Activated naive CD8-positive, alpha-beta T cell treated with anti-CD3 and anti-CD28 coated beads for 36 hours (primary cell): ENCODE measurements at regions not wholly inside any gene's neighbourhood (a gene's known extent, or its start where the extent isn't known, plus 50 kb on each side); places are given as distances from the start of the nearest gene placed in this dataset.

ENCODE experiments used
- DNase-seq: peaks from one replicate; pipeline ENCODE4 v3.0.0; 2021
- H3K27ac Mint-ChIP-seq: one replicate; pipeline ENCODE4 v1.8.0; 2022; ENCODE audit warnings: mild to moderate bottlenecking, moderate library complexity, mixed read lengths
- H3K27me3 Mint-ChIP-seq: one replicate; pipeline ENCODE4 v1.8.0; 2022; ENCODE audit warnings: mild to moderate bottlenecking, mixed read lengths
- H3K36me3 Mint-ChIP-seq: one replicate; pipeline ENCODE4 v1.8.0; 2021; ENCODE audit warnings: mild to moderate bottlenecking, mixed read lengths
- H3K4me1 Mint-ChIP-seq: one replicate; pipeline ENCODE4 v1.8.0; 2021; ENCODE audit warnings: mixed read lengths
- H3K4me3 Mint-ChIP-seq: one replicate; pipeline ENCODE4 v1.8.0; 2022; ENCODE audit warnings: mild to moderate bottlenecking, moderate library complexity, mixed read lengths
- H3K9me3 Mint-ChIP-seq: one replicate; pipeline ENCODE4 v1.8.0; 2022; ENCODE audit warnings: mixed read lengths

- no peak overlapping the region for H3K4me3 Mint-ChIP-seq
- H3K4me1 Mint-ChIP-seq: no peaks in the 10 kb centered on the region
- peaks cover 1% of the 10 kb centered on the region for H3K9me3 Mint-ChIP-seq
- H3K36me3 Mint-ChIP-seq: no peaks in the 10 kb centered on the region
- no peak for DNase-seq
- no peaks in the 10 kb centered on the region for H3K27me3 Mint-ChIP-seq
- H3K27ac Mint-ChIP-seq: no peak overlapping the region
Measured at GRCh38 chr4:110916505-110916904, 293.6 kb upstream of the PITX2 start.

- no peaks in the 10 kb centered on the region for H3K27me3 Mint-ChIP-seq
- peaks cover 1% of the 10 kb centered on the region for H3K9me3 Mint-ChIP-seq
- DNase-seq: no peak
- no peak overlapping the region for H3K27ac Mint-ChIP-seq
- H3K4me3 Mint-ChIP-seq: no peak overlapping the region
- no peaks in the 10 kb centered on the region for H3K36me3 Mint-ChIP-seq
- H3K4me1 Mint-ChIP-seq: no peaks in the 10 kb centered on the region
Measured at GRCh38 chr4:110917835-110918234, 295.0 kb upstream of the PITX2 start.

DNA sequence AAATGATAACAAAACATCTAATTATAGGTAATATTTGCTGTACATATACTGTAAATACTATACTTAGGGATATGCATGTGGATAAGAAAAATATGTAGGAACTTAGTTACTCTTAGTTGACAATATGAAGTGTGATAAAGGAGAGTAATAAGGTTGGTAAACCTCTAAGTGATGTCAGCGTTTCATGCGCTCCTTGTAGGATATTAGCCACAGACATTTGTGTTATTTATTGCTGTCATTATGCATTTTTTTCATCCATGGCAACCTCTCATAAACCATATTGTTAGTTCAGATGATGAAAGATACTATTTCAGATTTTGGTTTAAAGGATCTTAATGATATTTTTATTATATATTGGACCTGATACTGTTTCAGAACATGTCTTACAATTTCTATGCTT is 298.1 kb upstream of the PITX2 start:
- H3K4me3 Mint-ChIP-seq: no peak overlapping the region
- H3K4me1 Mint-ChIP-seq: no peaks in the 10 kb centered on the region
- no peaks in the 10 kb centered on the region for H3K27me3 Mint-ChIP-seq
- DNase-seq: no peak
- H3K27ac Mint-ChIP-seq: no peak overlapping the region
- no peaks in the 10 kb centered on the region for H3K36me3 Mint-ChIP-seq
- H3K9me3 Mint-ChIP-seq: no peaks in the 10 kb centered on the region

GRCh38 chr4:110924761-110925160 is 301.9 kb upstream of the PITX2 start:
- no peak for DNase-seq
- H3K27ac Mint-ChIP-seq: no peak overlapping the region
- no peaks in the 10 kb centered on the region for H3K36me3 Mint-ChIP-seq
- no peak overlapping the region for H3K4me3 Mint-ChIP-seq
- H3K9me3 Mint-ChIP-seq: no peaks in the 10 kb centered on the region
- H3K27me3 Mint-ChIP-seq: no peaks in the 10 kb centered on the region
- H3K4me1 Mint-ChIP-seq: no peaks in the 10 kb centered on the region

- H3K27ac Mint-ChIP-seq: no peak overlapping the region
- no peaks in the 10 kb centered on the region for H3K9me3 Mint-ChIP-seq
- no peaks in the 10 kb centered on the region for H3K4me1 Mint-ChIP-seq
- no peak overlapping the region for H3K4me3 Mint-ChIP-seq
- DNase-seq: no peak
- H3K27me3 Mint-ChIP-seq: no peaks in the 10 kb centered on the region
- no peaks in the 10 kb centered on the region for H3K36me3 Mint-ChIP-seq
Measured at GRCh38 chr4:110926841-110927400, 304.0 kb upstream of the PITX2 start.

GRCh38 chr4:110933341-110933740 is 310.5 kb upstream of the PITX2 start:
- Mint-ChIP-seq H3K4me1 (no peaks in the 10 kb centered on the region), H3K9me3 (no peaks in the 10 kb centered on the region), H3K27ac (no peak overlapping the region), H3K27me3 (no peaks in the 10 kb centered on the region), H3K4me3 (no peak overlapping the region), H3K36me3 (no peaks in the 10 kb centered on the region)
- no peak for DNase-seq

DNA sequence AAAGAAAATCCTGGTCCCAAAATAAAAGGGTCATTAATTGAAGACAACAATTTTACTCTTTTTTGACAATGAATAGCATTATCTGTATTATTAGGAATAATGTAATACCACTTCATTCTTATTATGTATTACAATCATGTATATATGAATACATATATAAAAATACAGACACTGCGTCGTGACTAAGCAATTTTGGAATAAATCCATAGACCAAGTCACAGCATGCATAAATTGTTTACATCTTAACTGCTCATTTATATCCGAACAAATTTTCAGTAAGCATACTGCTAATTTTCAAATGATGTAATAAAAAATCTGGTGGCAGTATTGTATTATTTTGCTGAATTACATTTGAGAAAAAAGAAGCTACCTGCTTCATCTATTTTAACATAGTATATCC is 321.6 kb upstream of the PITX2 start:
- no peaks in the 10 kb centered on the region for H3K36me3 Mint-ChIP-seq
- H3K4me1 Mint-ChIP-seq: no peaks in the 10 kb centered on the region
- no peaks in the 10 kb centered on the region for H3K27me3 Mint-ChIP-seq
- H3K9me3 Mint-ChIP-seq: no peaks in the 10 kb centered on the region
- H3K27ac Mint-ChIP-seq: no peak overlapping the region
- no peak for DNase-seq
- no peak overlapping the region for H3K4me3 Mint-ChIP-seq

GRCh38 chr4:110945600-110945999 is 322.7 kb upstream of the PITX2 start:
- no peaks in the 10 kb centered on the region for H3K27me3 Mint-ChIP-seq
- H3K27ac Mint-ChIP-seq: no peak overlapping the region
- no peaks in the 10 kb centered on the region for H3K9me3 Mint-ChIP-seq

GRCh38 chr4:110949542-110949941 is 326.7 kb upstream of the PITX2 start:
- no peak overlapping the region for H3K4me3 Mint-ChIP-seq
- no peaks in the 10 kb centered on the region for H3K9me3 Mint-ChIP-seq
- H3K27me3 Mint-ChIP-seq: no peaks in the 10 kb centered on the region
- H3K27ac Mint-ChIP-seq: no peak overlapping the region
- H3K4me1 Mint-ChIP-seq: no peaks in the 10 kb centered on the region
- no peaks in the 10 kb centered on the region for H3K36me3 Mint-ChIP-seq
- no peak for DNase-seq

More at GRCh38 chr4:110945600-110945999, 322.7 kb upstream of the PITX2 start:
- H3K4me3 Mint-ChIP-seq: no peak overlapping the region
- DNase-seq: no peak
- no peaks in the 10 kb centered on the region for H3K36me3 Mint-ChIP-seq
- no peaks in the 10 kb centered on the region for H3K4me1 Mint-ChIP-seq

- H3K9me3 Mint-ChIP-seq: no peaks in the 10 kb centered on the region
- no peaks in the 10 kb centered on the region for H3K4me1 Mint-ChIP-seq
- no peak overlapping the region for H3K4me3 Mint-ChIP-seq
Measured at GRCh38 chr4:110950731-110951130, 327.9 kb upstream of the PITX2 start.

GRCh38 chr4:110953191-110953590 is 330.3 kb upstream of the PITX2 start:
- H3K9me3 Mint-ChIP-seq: no peaks in the 10 kb centered on the region
- no peaks in the 10 kb centered on the region for H3K4me1 Mint-ChIP-seq
- no peak for DNase-seq
- no peak overlapping the region for H3K27ac Mint-ChIP-seq
- no peak overlapping the region for H3K4me3 Mint-ChIP-seq
- no peaks in the 10 kb centered on the region for H3K27me3 Mint-ChIP-seq
- no peaks in the 10 kb centered on the region for H3K36me3 Mint-ChIP-seq

More at GRCh38 chr4:110950731-110951130, 327.9 kb upstream of the PITX2 start:
- H3K36me3 Mint-ChIP-seq: no peaks in the 10 kb centered on the region
- DNase-seq: no peak
- H3K27me3 Mint-ChIP-seq: no peaks in the 10 kb centered on the region
- H3K27ac Mint-ChIP-seq: no peak overlapping the region

GRCh38 chr4:110953898-110954297 is 331.0 kb upstream of the PITX2 start:
- no peak overlapping the region for H3K4me3 Mint-ChIP-seq
- H3K36me3 Mint-ChIP-seq: no peaks in the 10 kb centered on the region
- H3K9me3 Mint-ChIP-seq: no peaks in the 10 kb centered on the region

GRCh38 chr4:110955748-110956147 is 332.9 kb upstream of the PITX2 start:
- Mint-ChIP-seq H3K36me3 (no peaks in the 10 kb centered on the region), H3K4me1 (no peaks in the 10 kb centered on the region), H3K9me3 (no peaks in the 10 kb centered on the region), H3K27ac (no peak overlapping the region), H3K27me3 (no peaks in the 10 kb centered on the region), H3K4me3 (no peak overlapping the region)
- DNase-seq: no peak

More at GRCh38 chr4:110953898-110954297, 331.0 kb upstream of the PITX2 start:
- Mint-ChIP-seq H3K4me1 (no peaks in the 10 kb centered on the region), H3K27ac (no peak overlapping the region), H3K27me3 (no peaks in the 10 kb centered on the region)
- DNase-seq: no peak

DNA sequence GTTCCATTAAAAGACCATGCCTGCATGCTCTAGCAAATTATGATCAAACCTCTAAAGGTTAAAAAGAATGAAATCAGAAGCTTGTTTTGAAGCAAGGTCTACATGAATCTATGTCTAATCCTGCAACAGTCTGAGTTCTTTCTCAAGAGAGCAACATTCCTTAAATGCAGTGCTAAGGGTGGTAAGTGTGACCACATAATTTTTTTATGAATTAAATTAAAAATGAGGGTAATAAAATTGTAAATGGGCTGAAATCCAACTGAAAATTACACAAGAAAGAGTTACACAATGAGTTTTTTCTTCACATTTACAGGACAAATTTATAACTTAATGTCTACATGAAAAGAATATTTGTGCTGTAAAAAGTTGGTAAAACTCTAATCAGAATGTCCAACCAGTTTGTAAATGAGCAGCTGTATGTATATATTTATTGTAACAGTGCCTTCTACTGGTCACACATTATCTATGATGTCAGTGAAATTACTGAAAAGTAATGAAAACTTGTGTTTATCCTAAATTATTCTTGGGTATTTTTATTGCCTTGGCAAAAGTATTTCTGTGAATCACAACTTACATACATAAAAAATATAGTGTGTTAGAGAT is 336.3 kb upstream of the PITX2 start:
- H3K4me1 Mint-ChIP-seq: no peaks in the 10 kb centered on the region
- H3K27me3 Mint-ChIP-seq: no peaks in the 10 kb centered on the region
- no peaks in the 10 kb centered on the region for H3K36me3 Mint-ChIP-seq
- H3K4me3 Mint-ChIP-seq: no peak overlapping the region
- no peak for DNase-seq
- no peak overlapping the region for H3K27ac Mint-ChIP-seq
- H3K9me3 Mint-ChIP-seq: no peaks in the 10 kb centered on the region

GRCh38 chr4:110961066-110961465 is 338.2 kb upstream of the PITX2 start:
- Mint-ChIP-seq H3K4me1 (no peaks in the 10 kb centered on the region), H3K4me3 (no peak overlapping the region), H3K27ac (no peak overlapping the region), H3K27me3 (no peaks in the 10 kb centered on the region), H3K9me3 (no peaks in the 10 kb centered on the region), H3K36me3 (no peaks in the 10 kb centered on the region)
- DNase-seq: no peak

- no peak for DNase-seq
- H3K4me1 Mint-ChIP-seq: no peaks in the 10 kb centered on the region
- no peaks in the 10 kb centered on the region for H3K36me3 Mint-ChIP-seq
Measured at GRCh38 chr4:110962616-110963015, 339.7 kb upstream of the PITX2 start.

More at GRCh38 chr4:110962616-110963015, 339.7 kb upstream of the PITX2 start:
- no peaks in the 10 kb centered on the region for H3K9me3 Mint-ChIP-seq
- H3K4me3 Mint-ChIP-seq: no peak overlapping the region
- no peaks in the 10 kb centered on the region for H3K27me3 Mint-ChIP-seq
- no peak overlapping the region for H3K27ac Mint-ChIP-seq
